Gastroesophageal sphincter (tissue), 4 donors: ENCODE measurements at regions not wholly inside any gene's neighbourhood (a gene's known extent, or its start where the extent isn't known, plus 50 kb on each side); places are given as distances from the start of the nearest gene placed in this dataset.

Experiments
- ATAC-seq: fragments of 150-250 bp; one replicate; pipeline ENCODE4 v1.9.1; 2016; ENCODE audit warnings: mild to moderate bottlenecking, moderate library complexity
- H3K27ac ChIP-seq, 4 donors: fragments of 200-600 bp; sonication (generic) in 3 of 4; 1 replicate in 3 of 4; 2 replicates in 1 of 4; pipeline ENCODE4 v1.5.1; 2016 to 2019
- H3K27me3 ChIP-seq: fragments of 200-600 bp; sonication (generic); one replicate; pipeline ENCODE4 v1.5.1; 2019
- H3K36me3 ChIP-seq, 2 donors: fragments of 200-600 bp; sonication (generic); one replicate each; pipeline ENCODE4 v1.5.1; 2019; ENCODE audit warnings: control low read depth in 1 of 2
- H3K4me1 ChIP-seq, 3 donors: fragments of 200-600 bp; sonication (generic); 1 replicate in 2 of 3; 2 replicates in 1 of 3; pipeline ENCODE4 v1.5.1; 2016 to 2019; ENCODE audit warnings: control low read depth in 2 of 3
- H3K4me3 ChIP-seq, 2 donors: fragments of 200-600 bp; sonication (generic); one replicate each; pipeline ENCODE4 v1.5.1; 2019; ENCODE audit warnings: mild to moderate bottlenecking in 1 of 2, moderate library complexity in 1 of 2
- H3K9me3 ChIP-seq, 3 donors: fragments of 200-600 bp; sonication (generic); one replicate each; pipeline ENCODE4 v1.5.1; 2017 to 2019; ENCODE audit warnings: control low read depth in 2 of 3
- CTCF ChIP-seq, 4 experiments: fragments of 200-600 bp in 2 of 4; fragments of 450-650 bp in 2 of 4; sonication (generic) in 1 of 4; IDR thresholded peaks; one replicate each; pipeline ENCODE4 v1.5.1; 2017 to 2019; ENCODE audit warnings: antibody characterized with exemption in 4 of 4, mild to moderate bottlenecking in 2 of 4, moderate library complexity in 2 of 4
- EP300 ChIP-seq: sonication (generic); formaldehyde crosslinking; IDR thresholded peaks from one replicate; pipeline ENCODE4 v1.6.1; 2017; ENCODE audit warnings: antibody characterized with exemption, mild to moderate bottlenecking
- POLR2A ChIP-seq, 2 donors: fragments of 450-650 bp; IDR thresholded peaks; one replicate each; pipeline ENCODE4 v1.6.1; 2017; ENCODE audit warnings: antibody characterized with exemption in 2 of 2, mild to moderate bottlenecking in 2 of 2, moderate library complexity in 1 of 2
- POLR2AphosphoS5 ChIP-seq: sonication (generic); formaldehyde crosslinking; IDR thresholded peaks from one replicate; pipeline ENCODE4 v1.6.1; 2017; ENCODE audit warnings: antibody characterized with exemption
- WGBS, 2 donors: methylation state at CpG; one replicate each; pipeline ENCODE4 v1.1.5; 2018; ENCODE audit warnings: low coverage in 1 of 2; 5-methylcytosine and 5-hydroxymethylcytosine counted together

GRCh38 chr4:54902976-54903375 is 222.4 kb downstream of the KDR start:
- H3K36me3 ChIP-seq = no peaks in the 10 kb centered on the region
- H3K4me1 ChIP-seq = no peaks in the 10 kb centered on the region
- H3K27ac ChIP-seq = no peak overlapping the region
- WGBS, 2 donors = 69 to 75% methylated on average over 3 of the region's 3 CpGs
- no peak for TF ChIP-seq CTCF (IDR thresholded peaks at IDR 0.05)
- TF ChIP-seq POLR2AphosphoS5 = no peak
- no peak for TF ChIP-seq EP300
- no peak for TF ChIP-seq POLR2A (IDR thresholded peaks at IDR 0.05)
- H3K9me3 ChIP-seq = peaks cover 0 to 6% (median 0%) of the 10 kb centered on the region in 3 donors
- ATAC-seq = no peak
- H3K4me3 ChIP-seq = no peak overlapping the region
- no peaks in the 10 kb centered on the region for H3K27me3 ChIP-seq

- Histone ChIP-seq H3K9me3 (peaks cover 0 to 6% (median 0%) of the 10 kb centered on the region in 3 donors), H3K27ac (no peak overlapping the region), H3K4me3 (no peak overlapping the region), H3K4me1 (no peaks in the 10 kb centered on the region), H3K27me3 (no peaks in the 10 kb centered on the region), H3K36me3 (no peaks in the 10 kb centered on the region)
- no peak for TF ChIP-seq POLR2AphosphoS5
- no peak for TF ChIP-seq CTCF (IDR thresholded peaks at IDR 0.05)
- no peak for TF ChIP-seq EP300
- no peak for TF ChIP-seq POLR2A (IDR thresholded peaks at IDR 0.05)
- 86 to 89% methylated on average over 1 of the region's 1 CpG for WGBS, 2 donors
- no peak for ATAC-seq
Measured at GRCh38 chr4:54902271-54902670, 223.1 kb downstream of the KDR start.

GRCh38 chr4:54901202-54901601 is 224.2 kb downstream of the KDR start:
- TF ChIP-seq CTCF (IDR thresholded peaks at IDR 0.05) (no peak), EP300 (no peak), POLR2AphosphoS5 (no peak), POLR2A (IDR thresholded peaks at IDR 0.05) (no peak)
- WGBS, 2 donors = 100% methylated on average over 1 of the region's 1 CpG
- no peak for ATAC-seq
- H3K9me3 ChIP-seq = peaks cover 0 to under 1% (median 0%) of the 10 kb centered on the region in 3 donors
- no peaks in the 10 kb centered on the region for H3K4me1 ChIP-seq
- H3K27me3 ChIP-seq = no peaks in the 10 kb centered on the region
- H3K4me3 ChIP-seq = no peak overlapping the region
- H3K36me3 ChIP-seq = no peaks in the 10 kb centered on the region
- no peak overlapping the region for H3K27ac ChIP-seq

GRCh38 chr4:54898656-54899340 is 226.6 kb downstream of the KDR start:
- no peak overlapping the region for H3K27ac ChIP-seq
- WGBS, 2 donors = 37 to 48% methylated on average over 2 of the region's 2 CpGs
- H3K4me3 ChIP-seq = no peak overlapping the region
- H3K27me3 ChIP-seq = no peaks in the 10 kb centered on the region
- no peaks in the 10 kb centered on the region for H3K36me3 ChIP-seq
- no peak for ATAC-seq
- no peaks in the 10 kb centered on the region for H3K4me1 ChIP-seq
- H3K9me3 ChIP-seq = no peaks in the 10 kb centered on the region
- TF ChIP-seq POLR2AphosphoS5 (no peak), POLR2A (IDR thresholded peaks at IDR 0.05) (no peak), CTCF (IDR thresholded peaks at IDR 0.05) (no peak), EP300 (no peak)

GRCh38 chr4:54898056-54898562 is 227.3 kb downstream of the KDR start:
- no peaks in the 10 kb centered on the region for H3K27me3 ChIP-seq
- H3K4me1 ChIP-seq = no peaks in the 10 kb centered on the region
- no peak overlapping the region for H3K4me3 ChIP-seq
- no peak overlapping the region for H3K27ac ChIP-seq
- WGBS, 2 donors = 53 to 62% methylated on average over 1 of the region's 1 CpG
- no peaks in the 10 kb centered on the region for H3K36me3 ChIP-seq
- TF ChIP-seq POLR2AphosphoS5 (no peak), POLR2A (IDR thresholded peaks at IDR 0.05) (no peak), CTCF (IDR thresholded peaks at IDR 0.05) (no peak), EP300 (no peak)
- no peaks in the 10 kb centered on the region for H3K9me3 ChIP-seq
- no peak for ATAC-seq
